H9 (cell line): ENCODE measurements at regions not wholly inside any gene's neighbourhood (a gene's known extent, or its start where the extent isn't known, plus 50 kb on each side); places are given as distances from the start of the nearest gene placed in this dataset.
A peak's percentile ranks its signal among the peaks of the same experiment; 100 is the strongest.

Source experiments
- DNase-seq: peaks from one replicate; pipeline ENCODE4 v3.0.0-alpha.2; 2017
- H2AFZ ChIP-seq: one replicate; pipeline ENCODE4 v1.6.1; 2013; ENCODE audit warnings: mild to moderate bottlenecking, low read length, control low read depth, moderate library complexity
- H2AK5ac ChIP-seq: 2 replicates; pipeline ENCODE4 v1.6.1; 2013; ENCODE audit warnings: low read length, control low read depth, mixed read lengths; ENCODE audit not compliant: insufficient read length
- H2BK120ac ChIP-seq: one replicate; pipeline ENCODE4 v1.6.1; 2013; ENCODE audit warnings: low read depth, mild to moderate bottlenecking, low read length, control low read depth, inconsistent platforms; ENCODE audit not compliant: poor library complexity, severe bottlenecking
- H2BK12ac ChIP-seq: 2 replicates; pipeline ENCODE4 v1.6.1; 2013; ENCODE audit warnings: low read length, control low read depth, mixed read lengths, low read depth; ENCODE audit not compliant: insufficient read length
- H2BK15ac ChIP-seq: 2 replicates; pipeline ENCODE4 v1.6.1; 2013; ENCODE audit warnings: low read depth, low read length, control low read depth
- H2BK20ac ChIP-seq: one replicate; pipeline ENCODE4 v1.6.1; 2013; ENCODE audit warnings: low read depth, mild to moderate bottlenecking, low read length, control low read depth, inconsistent platforms; ENCODE audit not compliant: poor library complexity, severe bottlenecking
- H2BK5ac ChIP-seq: 2 replicates; pipeline ENCODE4 v1.6.1; 2013; ENCODE audit warnings: low read length, control low read depth, mixed read lengths; ENCODE audit not compliant: insufficient read length
- H3K14ac ChIP-seq: 2 replicates; pipeline ENCODE4 v1.6.1; 2013; ENCODE audit warnings: low read length, control low read depth; ENCODE audit not compliant: insufficient read depth
- H3K18ac ChIP-seq: 2 replicates; pipeline ENCODE4 v1.6.1; 2013; ENCODE audit warnings: low read depth, mild to moderate bottlenecking, mixed read lengths, low read length, control low read depth; ENCODE audit not compliant: insufficient read length
- H3K23ac ChIP-seq: 2 replicates; pipeline ENCODE4 v1.6.1; 2013; ENCODE audit warnings: low read length, control low read depth, mixed read lengths, low read depth; ENCODE audit not compliant: insufficient read length
- H3K23me2 ChIP-seq: 2 replicates; pipeline ENCODE4 v1.6.1; 2013; ENCODE audit warnings: low read depth, mild to moderate bottlenecking, mixed read lengths, low read length, control low read depth; ENCODE audit not compliant: insufficient read length, poor library complexity, severe bottlenecking
- H3K27ac ChIP-seq: 2 replicates; pipeline ENCODE4 v1.5.1; 2013; ENCODE audit warnings: low read length, control low read depth, mixed read lengths, low read depth; ENCODE audit not compliant: insufficient read length
- H3K27me3 ChIP-seq: 2 replicates; pipeline ENCODE4 v1.6.1; 2013; ENCODE audit warnings: low read length, control low read depth, inconsistent platforms; ENCODE audit not compliant: insufficient read depth
- H3K4ac ChIP-seq: 2 replicates; pipeline ENCODE4 v1.6.1; 2013; ENCODE audit warnings: low read depth, mild to moderate bottlenecking, control low read depth, inconsistent platforms, low read length, moderate library complexity
- H3K4me1 ChIP-seq: 2 replicates; pipeline ENCODE4 v1.6.1; 2013; ENCODE audit warnings: low read length, control low read depth, inconsistent platforms; ENCODE audit not compliant: insufficient read depth
- H3K4me2 ChIP-seq: 2 replicates; pipeline ENCODE4 v1.6.1; 2013; ENCODE audit warnings: low read length, control low read depth, mixed read lengths; ENCODE audit not compliant: insufficient read length, insufficient read depth
- H3K56ac ChIP-seq: 2 replicates; pipeline ENCODE4 v1.6.1; 2013; ENCODE audit warnings: low read depth, mild to moderate bottlenecking, mixed read lengths, low read length, control low read depth; ENCODE audit not compliant: insufficient read length
- H3K79me1 ChIP-seq: 2 replicates; pipeline ENCODE4 v1.6.1; 2013; ENCODE audit warnings: low read depth, mild to moderate bottlenecking, moderate library complexity, low read length, control low read depth, inconsistent platforms; ENCODE audit not compliant: insufficient read depth, poor library complexity, severe bottlenecking
- H3K79me2 ChIP-seq: 2 replicates; pipeline ENCODE4 v1.6.1; 2013; ENCODE audit warnings: low read length, control low read depth, inconsistent platforms; ENCODE audit not compliant: insufficient read depth
- H3K9ac ChIP-seq: 2 replicates; pipeline ENCODE4 v1.6.1; 2013; ENCODE audit warnings: low read length, control low read depth, mixed read lengths; ENCODE audit not compliant: insufficient read length; ENCODE audit errors: extremely low read depth
- H3K9me3 ChIP-seq: one replicate; pipeline ENCODE4 v1.6.1; 2013; ENCODE audit warnings: low read depth, low read length, inconsistent platforms; ENCODE audit not compliant: control insufficient read depth
- H3T11ph ChIP-seq: one replicate; pipeline ENCODE4 v1.6.1; 2013; ENCODE audit warnings: mild to moderate bottlenecking, low read length, control low read depth, inconsistent platforms
- H4K20me1 ChIP-seq: one replicate; pipeline ENCODE4 v1.6.1; 2013; ENCODE audit not compliant: control insufficient read depth, insufficient read length, insufficient read depth
- H4K5ac ChIP-seq: 2 replicates; pipeline ENCODE4 v1.6.1; 2013; ENCODE audit warnings: low read depth, mild to moderate bottlenecking, mixed read lengths, low read length, control low read depth; ENCODE audit not compliant: insufficient read length
- H4K8ac ChIP-seq: replicated peaks from 2 replicates; pipeline ENCODE4 v1.6.1; 2013; ENCODE audit warnings: low read length, control low read depth, mixed read lengths, low read depth; ENCODE audit not compliant: insufficient read length
- H4K91ac ChIP-seq: 2 replicates; pipeline ENCODE4 v1.6.1; 2013; ENCODE audit warnings: low read depth, mild to moderate bottlenecking, moderate library complexity, mixed read lengths, low read length, control low read depth; ENCODE audit not compliant: insufficient read length
- H3K27ac Mint-ChIP-seq, 3 experiments: 2 replicates in 2 of 3; 3 replicates in 1 of 3; pipeline ENCODE4 v1.8.0; 2020 to 2021; ENCODE audit warnings: mixed read lengths in 3 of 3, mild to moderate bottlenecking in 1 of 3, moderate library complexity in 1 of 3
- H3K27me3 Mint-ChIP-seq: 2 replicates; pipeline ENCODE4 v1.8.0; 2021; ENCODE audit warnings: low read depth, mild to moderate bottlenecking, moderate library complexity, mixed read lengths
- H3K36me3 Mint-ChIP-seq, 3 experiments: 2 replicates in 2 of 3; 3 replicates in 1 of 3; pipeline ENCODE4 v1.8.0; 2020 to 2021; ENCODE audit warnings: low read depth in 3 of 3, mixed read lengths in 3 of 3; ENCODE audit not compliant: insufficient read depth in 1 of 3
- H3K4me1 Mint-ChIP-seq, 2 experiments: 2 replicates each; pipeline ENCODE4 v1.8.0; 2020; ENCODE audit warnings: mixed read lengths in 2 of 2
- H3K4me3 Mint-ChIP-seq, 2 experiments: 2 replicates in 1 of 2; 3 replicates in 1 of 2; pipeline ENCODE4 v1.8.0; 2020 to 2021; ENCODE audit warnings: mild to moderate bottlenecking in 2 of 2, mixed read lengths in 2 of 2, moderate library complexity in 1 of 2
- H3K9me3 Mint-ChIP-seq, 2 experiments: 2 replicates in 1 of 2; 3 replicates in 1 of 2; pipeline ENCODE4 v1.8.0; 2020; ENCODE audit warnings: mild to moderate bottlenecking in 2 of 2, mixed read lengths in 2 of 2, moderate library complexity in 1 of 2
- CTCF ChIP-seq: fragments of 200-600 bp; sonication (generic); conservative IDR thresholded peaks from 3 replicates; pipeline ENCODE4 v1.8.0; 2021; ENCODE audit warnings: antibody characterized with exemption, mild to moderate bottlenecking
- WGBS: extraction: QIAGEN DNeasy Blood & Tissue Kit; methylation state at CpG from one replicate; pipeline ENCODE4 v1.1.7; 2013; ENCODE audit warnings: missing lambda C conversion rate, low lambda C conversion rate, mixed read lengths; ENCODE audit not compliant: insufficient read length; ENCODE audit errors: extremely low coverage; 5-methylcytosine and 5-hydroxymethylcytosine counted together

GRCh38 chr2:137886083-137886831, 78.0 kb upstream of the HNMT start:
- H3K4me3 Mint-ChIP-seq = no peak overlapping the region
- Histone ChIP-seq H3T11ph (no peak overlapping the region), H3K4me2 (no peak overlapping the region), H2AFZ (no peak overlapping the region), H2BK5ac (no peak overlapping the region), H2BK15ac (no peak overlapping the region), H3K4me1 (no peaks in the 10 kb centered on the region), H3K14ac (no peak overlapping the region), H3K23ac (no peak overlapping the region), H4K8ac (no peak overlapping the region), H2AK5ac (no peak overlapping the region), H3K18ac (no peak overlapping the region), H3K4ac (no peak overlapping the region), H4K5ac (no peak overlapping the region), H4K20me1 (no peaks in the 10 kb centered on the region), H3K79me1 (no peaks in the 10 kb centered on the region), H2BK20ac (no peak overlapping the region), H2BK12ac (no peak overlapping the region), H3K56ac (no peak overlapping the region), H4K91ac (no peak overlapping the region), H3K27me3 (no peaks in the 10 kb centered on the region), H3K9ac (no peak overlapping the region), H3K79me2 (no peaks in the 10 kb centered on the region), H3K27ac (no peak overlapping the region), H3K23me2 (no peaks in the 10 kb centered on the region), H3K9me3 (no peaks in the 10 kb centered on the region), H2BK120ac (no peak overlapping the region)
- WGBS = no CpG with 5 or more reads among the region's 3 CpGs
- H3K27ac Mint-ChIP-seq = no peak overlapping the region
- peak; percentile 57 for TF ChIP-seq CTCF
- H3K27me3 Mint-ChIP-seq = no peaks in the 10 kb centered on the region
- H3K4me1 Mint-ChIP-seq = peaks cover 14 to 16% of the 10 kb centered on the region in 2 experiments
- H3K36me3 Mint-ChIP-seq = no peaks in the 10 kb centered on the region
- no peaks in the 10 kb centered on the region for H3K9me3 Mint-ChIP-seq
- peak; percentile 52 for DNase-seq
